SKM-1 (cell line): ENCODE measurements at regions not wholly inside any gene's neighbourhood (a gene's known extent, or its start where the extent isn't known, plus 50 kb on each side); places are given as distances from the start of the nearest gene placed in this dataset.

ENCODE experiments used
- DNase-seq: peaks from one replicate; lab custom pipeline; 2025; ENCODE audit not compliant: unreplicated experiment; lab: John Stamatoyannopoulos, UW

DNA sequence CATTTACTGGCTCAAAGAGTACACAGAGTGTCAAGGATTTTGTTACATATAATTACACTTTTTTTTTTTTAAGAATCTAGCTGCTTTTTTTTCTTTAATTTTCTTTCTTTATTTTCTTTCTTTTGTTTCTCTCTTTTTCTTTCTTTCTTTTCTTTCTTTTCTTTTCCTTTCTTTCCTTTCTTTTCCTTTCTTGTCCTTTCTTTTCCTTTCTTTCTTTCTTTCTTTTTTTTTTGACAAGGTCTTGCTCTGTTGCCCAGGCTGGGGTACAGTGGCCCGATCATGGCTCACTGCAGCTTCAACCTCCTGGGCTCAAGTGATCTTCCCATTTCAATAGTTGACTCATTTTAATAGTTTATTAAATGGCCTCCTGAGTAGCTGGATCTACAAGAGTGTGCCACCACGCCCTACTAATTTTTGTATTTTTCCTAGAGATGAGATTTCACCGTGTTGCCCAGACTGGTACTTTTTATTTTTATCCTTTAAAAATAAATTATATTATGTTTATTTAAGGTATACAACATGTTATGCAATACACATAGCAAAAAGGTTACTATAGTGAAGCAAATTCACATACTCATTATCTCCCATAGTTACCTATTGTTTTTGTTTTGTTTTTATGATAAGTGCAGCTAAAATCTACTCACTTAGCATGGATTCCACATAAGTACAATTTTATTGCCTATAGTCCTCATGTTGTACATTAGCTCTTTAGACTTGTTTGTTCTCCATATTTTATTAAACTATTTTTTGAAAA is 381.5 kb upstream of the KLF4 start:
- no peak for DNase-seq

DNA sequence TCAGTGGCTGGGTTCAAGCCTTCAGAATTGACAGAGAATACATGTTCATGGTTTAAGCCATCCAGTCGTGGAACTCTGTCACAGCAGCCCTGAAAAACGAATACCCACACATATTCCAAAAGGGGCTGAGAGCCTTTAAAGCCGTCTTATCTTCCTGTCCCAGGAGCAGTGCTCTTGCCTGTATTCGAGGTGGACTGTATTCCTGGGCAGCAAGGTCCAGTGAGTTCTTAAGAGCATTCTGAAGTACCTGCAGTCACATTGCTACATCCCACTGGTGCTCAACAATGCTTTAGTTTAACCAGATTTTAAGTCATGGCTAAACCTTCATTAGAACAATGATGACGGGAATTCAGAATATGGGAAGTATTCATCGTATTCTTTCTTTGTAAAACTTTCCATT is 380.7 kb upstream of the KLF4 start:
- DNase-seq = no peak

DNA sequence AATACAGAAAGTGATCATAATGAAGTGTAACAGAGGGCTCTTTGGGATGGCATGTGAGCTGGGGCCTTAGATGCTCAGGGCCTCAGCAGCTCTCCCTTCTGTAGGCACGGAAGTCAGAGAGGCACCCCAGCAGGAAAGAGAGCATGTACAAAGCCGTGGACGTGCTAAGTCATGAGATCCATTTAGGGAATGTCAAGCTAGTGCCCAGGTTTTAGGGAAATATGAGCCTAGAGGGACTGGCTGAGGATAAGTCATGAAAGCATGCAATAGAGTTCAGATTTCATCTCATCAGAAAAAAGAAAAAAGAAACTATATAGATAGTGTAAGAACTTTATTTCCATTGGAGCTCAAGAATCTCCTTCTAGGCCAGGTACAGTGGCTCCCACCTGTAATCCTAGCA is 379.5 kb upstream of the KLF4 start:
- no peak for DNase-seq

DNA sequence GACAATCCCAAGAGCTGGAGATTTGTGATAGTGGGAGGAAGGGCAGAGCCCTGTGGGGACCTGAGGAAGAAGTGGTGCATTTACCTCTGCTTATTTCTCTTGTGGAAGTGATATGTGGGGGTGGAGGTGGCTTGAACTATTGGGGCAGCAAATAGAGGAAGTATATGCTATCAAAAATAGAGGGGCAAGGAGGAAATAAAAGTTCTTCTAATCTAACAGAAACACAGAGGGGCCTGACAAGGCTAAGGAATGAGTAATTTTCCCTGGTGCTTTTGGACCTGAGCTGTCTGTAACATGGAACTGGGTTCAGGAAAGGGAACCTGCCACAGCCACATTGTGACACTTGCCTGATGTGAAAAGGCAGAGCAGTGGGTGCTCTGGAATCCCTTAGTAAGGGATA is 378.6 kb upstream of the KLF4 start:
- DNase-seq = no peak

DNA sequence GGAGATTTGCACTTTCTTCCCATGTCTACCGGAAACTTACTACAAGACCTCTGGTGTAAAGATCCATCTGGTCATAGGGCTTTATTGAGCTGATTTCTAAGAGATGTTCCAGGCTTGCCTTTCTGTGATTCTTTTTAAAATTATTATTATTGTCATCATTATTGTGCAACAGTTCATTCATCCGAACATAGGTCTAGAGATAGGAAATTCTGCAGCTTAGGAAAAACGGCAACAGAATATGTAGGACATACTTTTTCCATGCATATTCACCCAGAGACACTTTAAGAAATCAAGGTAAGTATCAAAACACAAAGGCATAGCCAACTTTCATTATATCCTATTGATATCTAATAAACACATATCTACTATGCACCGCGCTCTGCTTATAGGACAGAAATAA is 378.2 kb upstream of the KLF4 start:
- DNase-seq = no peak

DNA sequence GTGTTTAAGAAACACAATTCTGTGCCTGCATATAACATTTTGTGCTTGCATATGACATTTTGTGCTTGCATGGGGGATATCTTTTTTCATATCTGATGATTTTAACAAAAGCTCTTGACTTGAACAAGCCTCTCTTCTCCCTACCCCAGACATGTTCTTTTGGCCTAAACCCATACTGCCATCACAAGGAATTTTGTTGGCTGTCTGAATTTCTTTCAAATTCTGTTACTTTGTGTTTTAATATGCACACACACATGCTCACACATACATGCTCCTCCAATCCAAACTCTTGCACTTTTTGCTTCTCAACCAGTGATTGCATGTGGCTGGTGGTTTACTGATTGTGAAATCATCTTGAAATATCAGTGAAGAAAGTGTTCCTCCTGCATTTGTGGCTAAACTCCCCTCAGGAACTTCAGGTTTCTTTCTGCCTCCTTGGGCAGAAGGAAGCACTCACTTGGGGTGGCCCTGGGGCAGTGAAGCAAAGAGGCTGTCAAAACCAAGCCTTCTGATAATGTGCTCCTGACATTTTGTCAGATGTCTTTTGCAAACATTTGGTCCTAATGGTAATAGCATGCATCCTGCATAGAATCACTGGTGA is 377.2 kb upstream of the KLF4 start:
- peak; percentile 46 for DNase-seq

DNA sequence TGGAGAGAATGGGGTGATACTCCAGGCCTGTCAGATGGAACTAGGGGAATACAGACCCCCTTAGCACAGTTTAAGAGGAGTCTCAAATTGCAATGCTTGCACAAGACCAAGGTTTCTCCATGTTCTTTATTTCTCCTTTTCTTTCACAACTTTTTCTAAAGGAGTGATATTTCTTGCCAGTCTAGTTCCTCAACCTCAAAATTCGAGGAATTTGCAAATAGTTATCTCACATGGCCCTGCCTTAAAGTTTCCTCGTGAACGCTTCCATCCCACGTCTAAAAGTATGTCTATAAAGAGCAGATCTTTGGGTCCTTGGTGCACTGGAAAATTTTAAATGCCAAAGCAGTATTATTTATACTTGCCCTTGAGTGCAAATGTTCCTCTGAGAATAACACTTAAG is 373.8 kb upstream of the KLF4 start:
- DNase-seq = no peak

DNA sequence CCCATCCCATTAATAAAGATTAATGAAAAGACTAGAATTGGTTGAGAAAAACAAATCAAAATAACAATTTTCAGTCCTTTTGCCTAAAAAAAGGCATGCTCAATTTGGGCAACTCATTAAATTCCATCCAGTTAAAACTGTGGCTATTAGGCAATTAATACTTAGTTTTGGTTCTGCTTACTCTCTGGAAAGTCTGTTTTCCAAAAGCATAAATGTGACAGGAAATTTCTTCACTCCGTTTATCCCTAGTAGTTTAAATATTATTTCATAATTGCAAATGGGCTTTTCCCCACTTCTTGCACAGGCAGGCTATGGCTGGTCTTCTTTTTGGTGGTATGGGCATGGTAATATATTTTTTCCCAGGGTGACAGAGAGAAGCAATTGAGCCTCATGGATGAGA is 373.3 kb upstream of the KLF4 start:
- DNase-seq = no peak

DNA sequence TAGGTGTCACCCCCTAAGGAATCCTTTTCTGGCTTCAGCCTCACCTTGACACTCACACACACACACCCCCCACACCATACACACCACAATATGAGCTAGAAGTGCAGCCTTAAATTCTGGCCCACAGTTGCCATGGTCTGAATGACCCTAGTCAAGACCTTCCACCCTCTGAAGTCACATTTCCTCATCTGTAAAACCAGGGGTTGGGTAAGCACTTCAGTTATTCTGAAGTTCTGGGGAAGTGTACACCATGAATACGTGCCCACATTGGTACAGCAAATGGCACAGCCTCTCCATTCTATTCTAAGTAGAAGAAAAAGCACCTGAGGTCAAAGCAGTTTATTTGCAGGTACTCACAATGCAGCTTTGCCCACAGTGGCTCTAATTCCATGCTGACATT is 372.8 kb upstream of the KLF4 start:
- DNase-seq = peak; percentile 3

DNA sequence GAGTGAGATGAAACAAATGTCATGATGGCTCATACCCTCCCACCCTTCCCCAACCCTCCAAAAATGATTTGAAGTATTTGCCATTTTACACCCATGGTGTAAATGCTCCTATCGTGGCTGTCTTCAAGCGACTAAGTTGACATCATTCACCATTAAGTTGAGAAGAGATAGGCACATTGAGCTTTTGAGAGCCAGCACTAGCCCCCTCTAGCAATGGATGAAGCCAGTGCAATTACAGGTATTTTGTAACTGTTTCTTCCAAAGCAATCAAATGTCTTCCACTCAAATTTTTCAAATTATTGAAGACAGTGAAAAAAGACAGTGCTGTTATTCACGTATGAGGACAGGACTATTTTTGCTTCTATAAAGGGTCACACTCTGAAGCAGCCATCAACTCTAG is 371.5 kb upstream of the KLF4 start:
- DNase-seq = no peak

DNA sequence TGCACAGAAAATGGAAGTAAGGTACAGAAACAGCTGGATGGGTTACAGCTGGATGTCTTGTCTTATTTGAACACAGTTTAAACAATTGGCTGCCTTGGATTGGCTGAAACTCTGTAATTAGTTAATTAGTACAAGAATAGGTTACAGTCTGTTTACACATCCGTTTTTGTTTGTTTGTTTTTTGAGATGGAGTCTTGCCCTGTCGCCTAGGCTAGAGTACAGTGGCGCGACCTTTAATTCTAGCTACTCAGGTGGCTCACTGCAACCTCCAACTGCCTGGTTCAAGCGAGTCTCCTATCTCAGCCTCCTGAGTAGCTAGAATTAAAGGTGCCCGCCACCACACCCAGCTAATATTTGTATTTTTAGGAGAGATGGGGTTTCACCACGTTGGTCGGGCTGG is 368.7 kb upstream of the KLF4 start:
- no peak for DNase-seq

DNA sequence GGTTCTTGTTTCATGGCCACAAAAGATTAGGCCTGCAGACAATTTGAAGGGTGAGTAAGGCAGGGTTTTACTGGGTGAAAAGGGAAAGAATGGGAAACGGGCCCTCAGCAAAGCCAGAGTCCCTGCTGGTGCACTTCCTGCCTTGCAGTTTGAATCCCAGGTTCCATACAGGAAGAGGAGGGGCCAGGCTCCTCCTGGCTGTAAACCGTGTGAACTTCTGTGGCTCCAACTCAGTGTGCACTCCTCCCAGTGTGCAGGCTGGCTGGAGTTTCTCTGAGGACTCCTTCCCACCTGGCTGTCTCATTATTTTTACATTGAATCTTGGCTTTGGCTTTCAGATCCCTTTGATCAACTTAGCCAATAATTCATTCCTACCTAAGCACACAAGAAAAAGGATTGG is 367.1 kb upstream of the KLF4 start:
- DNase-seq = no peak

DNA sequence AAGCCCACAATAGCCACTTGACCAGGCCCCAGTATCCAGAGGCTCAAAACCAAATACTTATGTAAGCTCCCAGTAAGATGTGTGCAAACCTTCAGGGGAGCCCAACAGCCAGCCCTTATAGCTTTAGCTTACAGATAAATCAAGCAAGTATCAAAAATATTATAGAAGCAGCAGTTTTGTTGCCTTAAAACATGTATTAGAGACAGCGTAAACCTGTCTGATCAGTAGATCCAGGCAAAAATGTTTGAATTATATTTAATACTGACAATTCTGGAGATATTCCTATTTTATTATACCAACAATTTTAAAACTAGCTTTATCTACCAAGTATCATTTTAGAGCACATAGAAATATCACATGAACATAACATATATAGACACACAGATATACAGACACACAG is 365.6 kb upstream of the KLF4 start:
- DNase-seq = no peak

DNA sequence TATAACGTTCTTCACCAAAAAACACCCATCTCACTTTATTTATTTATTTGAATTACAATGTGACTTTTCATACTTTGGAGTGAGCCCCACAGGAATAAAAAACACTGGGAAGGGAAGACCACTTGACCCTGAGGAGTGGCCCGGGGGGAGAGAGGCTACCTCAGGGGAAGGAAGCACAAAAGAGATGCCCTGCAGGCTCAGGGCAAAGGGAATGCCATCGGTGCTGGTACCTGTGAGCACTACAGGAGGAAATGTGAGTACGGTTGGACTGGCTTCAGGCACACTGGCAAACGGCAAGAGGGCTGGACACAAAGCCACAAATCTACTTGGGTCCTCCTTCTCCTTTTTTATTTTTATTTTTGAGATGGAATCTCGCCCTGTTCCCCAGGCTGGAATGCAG is 363.9 kb upstream of the KLF4 start:
- DNase-seq = no peak

DNA sequence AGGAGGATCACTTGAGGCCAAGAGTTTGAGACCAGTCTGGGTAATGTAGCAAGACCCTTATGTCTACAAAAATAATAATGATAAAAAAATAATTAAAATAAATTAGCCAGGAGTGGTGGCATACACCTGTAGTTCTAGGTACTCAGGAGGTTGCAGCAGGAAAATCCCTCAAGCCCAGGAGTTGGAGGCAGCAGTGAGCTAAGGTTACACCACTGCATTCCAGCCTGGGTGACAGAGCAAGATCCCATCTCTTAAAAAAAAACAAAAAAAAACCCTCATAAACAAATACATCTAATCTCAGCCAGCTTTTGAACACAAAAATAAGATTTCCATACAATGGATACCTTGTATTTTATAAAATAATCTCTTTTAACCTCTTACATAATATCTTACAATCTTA is 363.3 kb upstream of the KLF4 start:
- no peak for DNase-seq

DNA sequence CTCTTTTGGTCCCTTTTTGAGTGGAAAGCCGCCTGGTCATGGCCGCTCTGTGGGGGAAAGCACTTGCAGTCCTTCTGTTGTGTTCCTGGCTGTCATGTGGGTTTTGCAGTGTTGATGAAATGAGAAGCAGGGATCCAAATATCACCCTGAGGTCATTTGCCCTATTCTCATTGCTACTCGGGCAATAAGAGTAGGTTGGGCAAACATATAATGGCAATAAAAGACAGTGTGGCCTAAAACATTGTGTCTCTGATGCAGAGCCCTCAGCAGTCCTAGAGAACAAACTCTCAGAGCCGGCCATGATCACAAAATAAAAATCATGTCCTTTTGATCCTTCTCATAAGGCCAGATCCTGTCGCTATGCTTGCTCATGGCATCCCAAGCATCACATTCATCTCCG is 361.1 kb upstream of the KLF4 start:
- DNase-seq = no peak

DNA sequence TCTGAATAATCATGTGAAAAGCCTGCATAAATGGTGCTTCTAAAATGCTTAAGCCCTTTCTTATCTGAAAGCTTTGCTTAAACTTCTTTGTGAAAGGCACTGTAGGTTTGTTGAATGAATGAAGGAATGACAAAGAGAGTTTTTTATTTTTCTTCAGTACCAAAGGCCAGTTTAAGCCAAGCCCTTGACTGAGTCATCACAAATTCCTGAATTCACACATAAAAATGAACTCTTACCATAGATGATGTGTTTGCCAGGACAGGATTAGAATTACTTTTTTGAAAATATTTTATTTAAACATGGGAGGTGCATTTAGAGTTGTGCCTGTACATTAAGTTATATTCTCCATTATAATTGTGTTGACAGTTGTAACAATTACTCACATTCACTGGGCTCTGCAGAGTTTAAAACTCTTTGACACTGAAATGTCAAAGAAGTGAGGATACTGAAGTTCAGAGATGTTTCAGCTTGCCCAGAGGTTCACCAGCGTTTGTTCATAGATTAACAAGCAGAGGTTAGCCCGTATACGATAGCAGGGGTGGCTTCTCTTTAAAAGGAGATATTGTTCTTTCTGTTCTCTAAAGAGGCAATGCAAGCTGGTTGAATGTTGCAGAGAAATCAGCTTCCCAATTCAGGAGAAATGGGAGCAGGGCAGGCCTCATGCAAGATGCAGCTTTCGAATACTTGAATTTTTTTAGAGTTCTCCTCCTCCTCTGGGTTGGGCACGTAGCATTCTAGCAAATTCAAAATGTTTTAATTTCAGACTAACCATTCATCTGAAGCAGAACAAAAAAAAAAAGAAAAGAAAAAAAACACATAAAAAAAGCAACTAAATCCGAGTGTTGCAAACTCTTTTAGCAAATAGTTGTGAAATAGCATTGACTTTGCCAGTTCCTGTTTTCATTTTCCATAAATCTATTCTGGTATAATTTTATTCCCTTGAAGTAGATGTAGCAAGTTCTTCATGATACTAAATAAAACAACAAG is 358.7 kb upstream of the KLF4 start:
- DNase-seq = peak; percentile 29

DNA sequence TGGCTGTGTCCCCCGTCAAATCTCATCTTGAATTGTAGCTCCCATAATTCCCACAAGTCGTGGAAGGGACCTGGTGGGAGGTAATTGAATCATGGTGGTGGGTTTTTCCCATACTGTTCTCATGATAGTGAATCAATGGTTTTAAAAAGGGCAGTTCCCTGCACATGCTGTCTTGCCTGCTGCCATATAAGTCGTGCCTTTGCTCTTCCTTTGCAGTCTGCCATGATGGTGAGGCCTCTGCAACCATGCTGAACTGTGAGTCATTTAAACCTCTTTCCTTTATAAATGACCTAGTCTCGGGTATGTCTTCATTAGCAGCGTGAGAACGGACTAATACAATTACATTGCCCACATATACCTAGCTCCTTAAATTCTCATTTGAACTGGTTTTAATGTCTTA is 353.0 kb upstream of the KLF4 start:
- no peak for DNase-seq

DNA sequence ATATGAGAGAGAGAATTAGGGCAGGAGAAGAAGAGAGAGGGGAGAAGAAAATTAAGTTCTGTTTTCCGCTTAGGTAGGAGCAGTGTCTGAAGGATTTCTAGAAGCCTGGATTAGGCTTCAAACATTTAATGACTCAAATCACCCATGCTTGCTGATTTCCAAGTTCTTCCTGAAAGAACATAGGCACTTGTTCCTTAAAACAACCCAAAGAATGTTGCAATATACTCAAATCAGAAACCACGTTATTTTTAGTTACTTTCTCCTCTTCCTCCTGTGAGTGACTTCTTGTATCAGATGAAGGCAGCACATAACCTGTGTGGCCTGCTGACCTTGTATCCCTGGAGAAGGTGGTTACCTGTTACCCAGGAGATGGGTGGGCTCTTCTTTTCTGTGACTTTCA is 351.5 kb upstream of the KLF4 start:
- peak; percentile 13 for DNase-seq

DNA sequence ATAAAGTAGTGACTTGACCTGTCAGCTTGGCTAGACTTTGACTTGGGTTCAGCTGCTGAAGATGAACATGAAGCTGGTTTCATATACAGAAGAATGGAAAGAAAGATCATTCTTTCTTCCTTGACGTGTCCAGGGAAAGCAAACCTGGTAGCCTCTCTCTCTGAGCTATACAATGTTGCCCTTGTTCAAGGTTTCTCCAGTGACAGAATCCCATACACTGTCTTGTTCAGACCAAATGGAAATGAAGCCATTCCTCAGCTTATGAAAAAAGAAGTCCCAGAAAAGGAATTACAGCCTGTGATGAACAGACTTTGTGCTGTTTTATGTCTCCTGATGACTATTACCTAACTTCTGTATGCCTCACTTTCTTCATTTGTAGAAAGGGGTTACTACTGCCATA is 349.8 kb upstream of the KLF4 start:
- no peak for DNase-seq

DNA sequence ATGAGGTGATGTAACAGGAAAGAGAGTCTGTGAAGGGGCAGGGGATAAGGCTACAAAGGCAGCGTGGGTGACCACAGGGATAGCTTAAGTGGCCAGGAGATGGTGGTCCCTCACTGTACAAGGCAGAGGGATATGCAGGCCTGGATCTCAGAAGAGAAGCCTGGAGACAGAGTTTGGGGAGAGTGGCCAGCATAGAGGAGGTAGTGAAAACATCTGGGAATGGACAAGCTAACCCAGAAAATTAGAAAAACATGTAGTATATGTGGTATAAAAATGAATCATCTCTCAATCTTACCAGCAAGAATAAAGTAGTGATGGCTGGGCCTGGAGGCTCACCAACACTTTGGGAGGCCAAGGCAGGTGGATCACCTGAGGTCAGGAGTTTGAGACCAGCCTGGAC is 349.2 kb upstream of the KLF4 start:
- no peak for DNase-seq

DNA sequence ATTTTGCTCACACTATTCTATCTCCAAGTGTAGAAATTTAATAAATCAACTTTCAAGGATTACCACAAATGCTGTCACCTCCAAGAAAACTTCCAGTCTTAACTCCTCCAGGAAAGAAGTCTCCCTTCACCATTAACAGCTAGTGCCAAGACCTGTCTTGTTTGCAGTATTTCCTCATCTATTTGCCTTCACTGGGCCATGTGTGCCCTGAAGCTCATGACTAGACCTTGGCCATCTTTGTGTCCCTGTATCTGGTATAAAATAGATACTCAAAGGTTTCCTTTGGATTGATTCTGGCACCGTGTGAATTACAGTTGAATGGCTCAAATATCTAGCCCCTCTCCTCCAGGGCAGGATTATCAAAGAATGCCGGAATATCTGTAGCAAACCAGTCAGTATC is 346.7 kb upstream of the KLF4 start:
- no peak for DNase-seq
